ENCODE measurements at regions not wholly inside any gene's neighbourhood (a gene's known extent, or its start where the extent isn't known, plus 50 kb on each side); places are given as distances from the start of the nearest gene placed in this dataset.
"Not testable (repeated sequence)": the region's sequence is repeated elsewhere in the genome, so short reads cannot be mapped to it uniquely, and the experiment has no call there.

DNA sequence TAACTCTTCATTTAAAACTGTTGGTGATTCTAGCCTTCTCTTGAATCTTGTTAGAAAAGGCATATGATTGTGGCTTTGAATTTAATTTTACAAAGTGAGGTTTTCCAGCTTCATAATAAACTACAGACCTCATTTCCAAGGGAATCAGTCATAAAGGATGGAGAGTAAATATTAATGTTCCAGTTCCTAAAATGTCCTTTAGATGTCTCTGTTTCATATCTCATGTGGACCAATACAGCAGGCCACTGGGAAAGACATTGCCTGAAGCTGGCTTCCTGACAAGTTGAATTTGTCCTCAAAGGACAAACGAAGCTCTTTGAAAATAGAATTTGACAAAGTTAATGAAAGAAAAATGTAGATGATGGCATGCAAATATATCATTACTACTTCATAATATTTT, 125.4 kb downstream of the ZNF330 start:
- DNase-seq (ENCODE audit: low spot score), result peak; percentile 76

DNA sequence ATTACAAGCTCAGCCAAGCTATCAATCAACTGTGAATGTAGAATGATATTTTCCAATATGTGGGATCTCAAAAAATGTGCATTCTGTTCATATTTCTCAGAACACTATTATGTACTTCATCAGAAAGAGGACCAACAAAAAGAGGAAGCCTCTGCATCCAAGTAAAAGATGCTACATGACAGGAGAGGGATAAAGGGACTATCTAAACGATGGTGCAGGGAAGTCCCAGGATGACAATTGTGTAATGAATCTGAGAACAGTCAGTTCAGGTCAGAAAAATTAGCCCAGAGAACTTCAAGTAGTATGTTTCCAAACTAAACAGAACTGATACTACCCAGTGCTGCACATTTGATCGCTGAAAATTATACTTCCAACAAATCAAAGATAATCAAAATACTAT, 127.0 kb downstream of the ZNF330 start:
- DNase-seq (ENCODE audit: low spot score), result no peak

DNA sequence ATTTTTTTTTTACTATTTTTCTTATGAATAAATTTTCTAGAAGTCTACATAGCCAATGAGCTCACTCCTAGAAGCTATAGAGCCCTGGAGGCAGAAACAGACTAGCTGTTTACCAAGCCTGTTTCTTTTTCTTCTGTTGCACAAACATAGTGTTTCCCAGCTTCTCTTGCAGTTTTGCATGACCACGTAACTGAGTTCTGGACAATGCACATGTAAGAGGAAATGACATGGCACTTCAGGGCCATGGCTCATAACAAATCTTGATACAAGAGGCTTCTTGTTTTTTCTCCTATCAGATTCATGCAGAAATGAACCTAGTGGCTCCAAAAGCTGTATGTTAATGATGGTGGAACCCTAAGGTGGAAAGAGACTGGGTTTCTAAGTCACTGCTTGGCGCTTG, 127.4 kb downstream of the ZNF330 start:
- DNase-seq (ENCODE audit: low spot score), result no peak

DNA sequence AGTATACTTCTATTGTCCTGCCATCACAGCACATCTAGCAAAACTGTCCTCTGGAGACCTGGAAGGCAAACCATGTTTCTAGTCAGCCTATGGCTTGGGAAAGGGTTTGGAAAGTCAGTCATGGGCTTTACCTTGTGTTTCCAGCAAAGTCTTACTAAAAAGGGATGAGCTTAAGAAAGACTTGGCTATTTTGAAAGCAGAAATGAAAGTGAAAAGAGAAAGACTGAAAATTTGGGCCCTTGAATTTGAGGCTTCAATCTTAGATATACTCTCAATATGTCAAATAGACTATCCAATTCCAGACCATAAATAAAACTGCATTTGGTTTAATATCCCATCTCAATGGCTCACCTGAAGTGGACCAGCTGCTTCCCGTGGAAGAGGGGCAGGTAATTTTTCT, 127.9 kb downstream of the ZNF330 start:
- no peak for DNase-seq (ENCODE audit: low spot score)

DNA sequence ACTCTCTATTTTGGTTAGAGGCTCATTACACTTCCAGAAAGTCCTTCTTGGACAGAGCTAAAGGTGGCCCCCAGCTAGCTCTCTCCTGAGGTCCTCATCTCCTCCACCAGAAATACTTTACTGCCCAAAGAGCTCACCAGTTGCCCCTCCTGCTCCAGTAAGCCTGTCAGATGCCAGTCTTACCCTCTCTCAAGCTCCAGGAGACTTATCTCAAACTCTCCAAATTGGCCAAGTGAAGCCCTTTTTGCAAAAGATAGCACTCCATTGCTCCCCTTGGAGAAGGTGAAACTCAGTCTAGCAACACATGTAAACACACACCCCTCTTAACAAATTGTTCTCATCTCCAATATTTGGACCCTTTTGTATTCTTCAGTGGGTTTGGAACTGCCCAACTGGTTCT, 128.5 kb downstream of the ZNF330 start:
- DNase-seq (ENCODE audit: low spot score), result no peak

DNA sequence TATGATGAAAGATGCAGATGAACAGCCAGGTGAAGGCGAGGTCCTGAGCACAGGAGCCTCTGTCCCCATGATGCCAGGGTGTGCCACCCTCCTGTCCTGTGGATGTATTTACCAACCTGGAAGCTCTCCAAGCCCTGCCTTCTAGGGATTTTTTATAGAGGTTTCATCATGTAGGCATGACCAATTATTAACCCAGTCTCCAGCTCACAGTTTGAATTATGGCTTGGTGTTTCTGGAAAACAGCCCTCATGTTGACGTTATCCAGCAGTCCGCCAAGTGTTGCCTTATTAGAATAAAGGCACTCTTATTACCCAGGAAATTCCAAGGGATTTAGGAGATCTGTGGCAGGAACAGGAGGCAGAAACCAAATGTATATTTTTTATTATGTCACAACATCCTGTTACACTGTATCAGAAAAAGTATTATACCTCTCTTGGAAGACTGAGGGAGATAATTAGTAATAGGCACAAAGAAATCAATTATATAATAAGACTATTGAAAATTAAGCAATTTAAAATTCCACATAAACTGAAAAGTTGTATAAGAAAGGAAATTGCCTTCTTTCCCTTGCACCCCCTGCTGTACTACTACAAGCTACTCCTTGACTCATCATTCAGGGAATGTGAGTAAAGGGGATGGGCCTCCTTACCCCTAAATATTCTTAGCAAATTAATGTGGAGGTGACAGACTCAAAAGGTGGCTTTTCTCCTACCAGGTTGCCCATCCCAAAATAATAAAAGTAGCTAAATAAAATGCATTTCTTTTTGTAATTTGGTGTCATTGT, 129.6 kb downstream of the ZNF330 start:
- no peak for DNase-seq (ENCODE audit: low spot score)

DNA sequence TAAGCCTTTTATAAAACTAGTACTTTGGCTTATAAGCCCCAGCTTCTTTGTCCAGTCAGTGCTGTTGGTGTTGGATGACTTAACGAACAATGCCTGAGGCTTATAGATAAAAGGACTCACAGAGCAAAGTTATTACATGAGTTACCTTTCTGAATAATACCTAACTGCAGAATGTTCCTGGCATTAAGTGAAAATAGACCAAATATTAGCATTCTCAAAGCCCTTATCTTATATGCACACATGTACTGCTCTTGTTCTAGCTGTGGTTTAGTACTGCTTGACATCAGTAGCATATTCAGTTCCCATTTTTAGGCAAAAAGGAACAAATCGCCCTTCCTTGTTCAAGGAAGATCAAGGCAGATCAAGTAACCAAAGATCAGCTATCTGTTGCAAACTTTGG, 131.6 kb downstream of the ZNF330 start:
- DNase-seq (ENCODE audit: low spot score), result no peak

DNA sequence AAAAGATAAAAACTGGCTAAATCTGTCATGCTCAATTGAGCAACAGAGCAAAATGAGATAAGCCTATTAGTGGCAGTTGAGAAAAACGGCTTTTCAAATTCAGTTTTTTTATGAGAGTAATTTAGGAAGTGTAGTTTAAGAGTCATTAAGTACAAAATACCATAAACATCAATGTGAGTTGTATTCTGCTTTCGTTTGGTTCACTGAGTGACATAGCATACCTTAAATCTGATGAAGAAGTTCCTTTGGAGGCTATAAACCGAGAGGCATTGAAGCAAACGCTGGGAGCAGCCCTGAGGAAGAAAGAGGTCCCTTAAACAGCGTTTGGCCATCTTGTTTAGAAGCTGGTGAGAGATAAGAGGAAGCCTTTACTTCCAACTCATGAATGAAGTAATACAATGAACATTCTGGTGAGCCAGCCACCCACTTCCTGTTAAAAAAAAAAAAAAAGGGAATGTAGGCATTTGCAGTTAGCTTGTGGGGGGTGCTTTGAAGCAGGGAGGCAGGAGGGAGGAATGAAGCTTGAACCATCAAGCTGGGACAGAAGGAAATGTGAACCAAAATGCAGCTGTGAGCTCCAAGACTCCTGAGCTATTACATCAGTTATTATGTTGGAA, 132.3 kb downstream of the ZNF330 start:
- DNase-seq (ENCODE audit: low spot score), result no peak

DNA sequence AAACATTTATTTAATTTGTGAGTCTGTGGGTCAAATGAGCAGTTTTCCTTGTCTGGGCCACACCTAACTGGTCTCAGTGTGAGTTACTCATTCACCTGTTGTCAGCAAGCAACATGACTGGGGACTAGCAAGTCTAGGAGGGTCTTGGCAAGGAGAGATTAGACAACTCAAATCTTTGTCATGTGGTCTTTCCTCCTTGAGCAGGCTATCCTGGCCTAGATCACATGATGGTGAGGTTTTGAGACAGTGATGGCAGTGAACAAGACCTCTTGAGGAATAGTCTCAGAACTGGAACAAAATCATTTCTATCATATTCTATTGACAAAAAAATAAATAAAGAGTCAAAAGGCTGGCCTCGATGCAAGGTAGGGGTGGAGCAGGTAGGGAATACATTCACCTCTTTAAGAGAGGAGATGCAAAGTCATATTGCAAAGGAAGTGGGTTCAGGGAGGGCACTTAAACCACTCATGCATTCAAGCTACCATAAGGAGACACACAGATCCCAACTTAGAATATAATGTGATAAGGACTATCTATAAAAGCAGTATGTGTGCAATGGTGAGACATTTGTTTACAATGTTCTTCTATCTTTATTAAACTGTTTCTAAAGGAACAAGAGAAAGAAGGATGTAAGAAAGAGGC, 135.7 kb downstream of the ZNF330 start:
- DNase-seq (ENCODE audit: low spot score), result no peak

DNA sequence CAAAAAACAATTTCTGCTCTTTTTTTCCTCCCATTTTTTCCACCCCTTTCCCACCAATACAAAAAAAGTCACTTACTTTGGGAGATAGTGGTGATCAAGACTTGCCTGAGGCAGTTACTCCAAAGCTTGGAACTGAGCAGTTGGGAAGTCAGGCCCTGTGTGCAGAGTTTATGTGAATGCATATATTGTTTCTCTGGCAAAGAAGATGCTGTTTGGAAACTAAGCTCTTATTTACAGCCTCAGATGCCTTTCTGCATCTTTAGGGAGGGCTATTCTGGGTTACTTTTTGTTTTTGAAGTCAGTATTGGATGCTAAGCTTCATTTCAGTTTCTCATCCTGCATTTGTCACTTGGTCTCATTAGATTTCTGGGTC, 136.3 kb downstream of the ZNF330 start:
- no peak for DNase-seq (ENCODE audit: low spot score)

DNA sequence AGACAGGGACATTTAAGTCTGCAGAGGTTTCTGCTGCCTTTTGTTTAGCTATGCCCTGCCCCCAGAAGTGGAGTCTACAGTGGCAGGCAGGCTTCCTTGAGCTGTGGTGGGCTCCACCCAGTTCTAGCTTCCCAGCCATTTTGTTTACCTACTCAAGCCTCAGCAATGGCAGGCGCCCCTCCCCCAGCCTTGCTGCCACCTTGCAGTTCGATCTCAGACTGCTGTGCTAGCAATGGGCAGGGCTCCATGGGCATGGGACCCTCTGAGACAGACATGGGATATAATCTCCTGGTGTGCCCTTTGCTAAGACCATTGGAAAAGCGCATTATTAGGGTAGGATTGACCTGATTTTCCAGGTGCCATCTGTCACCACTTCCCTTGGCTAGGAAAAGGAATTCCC, 147.5 kb downstream of the ZNF330 start:
- not testable (repeated sequence) for DNase-seq (ENCODE audit: low spot score)

DNA sequence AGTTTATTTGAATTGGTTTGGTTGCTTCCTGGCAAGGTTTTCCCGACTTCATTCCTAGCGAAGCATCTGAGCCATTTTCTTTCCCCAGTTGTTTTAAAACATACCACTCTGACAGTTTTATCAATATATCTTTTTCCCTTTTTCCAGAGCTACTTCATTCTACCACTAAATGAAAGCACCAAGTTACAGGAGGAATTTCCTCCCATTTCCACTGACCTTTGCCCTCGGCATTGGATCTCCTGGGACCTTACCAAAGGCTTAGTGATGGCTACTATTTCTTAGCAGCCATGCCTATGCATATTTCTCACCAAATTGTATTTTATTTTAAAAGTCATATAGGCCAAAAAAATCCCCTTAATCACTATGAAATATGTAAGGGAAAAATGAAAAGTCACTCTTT, 150.5 kb downstream of the ZNF330 start:
- DNase-seq (ENCODE audit: low spot score), result no peak

DNA sequence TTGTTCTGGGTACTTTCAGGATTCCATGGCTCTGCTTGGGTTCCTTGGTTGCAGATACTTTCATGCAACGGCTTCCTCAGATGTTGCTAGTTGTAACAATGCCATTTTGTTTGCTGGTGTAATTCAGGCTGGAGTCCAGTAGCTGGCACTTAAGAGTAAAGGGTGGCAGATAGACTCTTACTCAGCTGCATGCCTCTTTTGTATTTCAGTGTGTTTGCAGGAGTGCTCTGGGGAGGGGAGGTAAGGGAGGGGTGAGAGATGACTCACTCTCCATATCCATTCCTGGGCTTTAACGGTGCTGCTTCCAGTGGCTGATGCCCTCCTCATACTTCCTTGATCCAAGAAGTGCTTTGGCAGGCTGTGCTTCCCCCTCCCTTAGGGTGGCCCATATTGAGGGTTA, 155.2 kb downstream of the ZNF330 start:
- DNase-seq (ENCODE audit: low spot score), result no peak

DNA sequence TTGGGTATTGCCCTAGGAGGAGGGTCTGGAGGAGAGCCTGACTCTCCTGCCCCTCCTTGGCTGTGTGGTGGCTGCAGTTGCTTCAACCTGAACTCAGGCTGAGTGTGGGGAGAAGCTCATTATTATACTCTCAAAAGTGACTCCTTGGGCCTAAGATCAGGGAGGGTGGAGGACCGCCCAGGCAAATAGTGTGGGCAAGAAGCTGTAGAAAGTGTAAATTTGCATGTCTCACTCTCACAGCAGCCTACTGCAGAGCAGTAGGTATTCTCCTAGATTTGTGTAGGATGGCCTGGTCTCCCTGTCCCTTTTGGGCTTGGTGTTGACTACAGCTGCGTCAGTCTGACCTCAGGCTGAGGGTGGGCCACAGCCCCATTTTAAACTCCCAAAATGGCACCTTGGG, 156.1 kb downstream of the ZNF330 start:
- DNase-seq (ENCODE audit: low spot score), result no peak

DNA sequence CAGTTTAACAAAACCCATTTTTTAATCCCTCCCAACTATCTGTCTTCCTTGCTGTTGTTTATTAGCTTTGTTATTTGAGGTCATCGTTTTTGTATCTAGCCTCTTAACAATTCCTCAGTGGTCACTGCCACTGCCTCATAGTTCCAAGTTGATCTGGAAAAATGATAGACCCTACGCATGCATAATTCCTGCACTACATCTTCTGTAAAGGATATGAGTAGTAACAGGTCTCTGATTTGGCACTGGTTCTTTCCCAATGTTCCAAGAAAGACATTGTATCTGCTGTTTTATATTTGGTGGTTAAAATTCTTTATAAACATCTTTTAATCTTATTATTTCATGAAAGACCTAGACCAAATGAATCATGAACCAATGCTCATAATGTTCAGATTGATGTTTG, 166.6 kb downstream of the ZNF330 start:
- DNase-seq (ENCODE audit: low spot score), result no peak

DNA sequence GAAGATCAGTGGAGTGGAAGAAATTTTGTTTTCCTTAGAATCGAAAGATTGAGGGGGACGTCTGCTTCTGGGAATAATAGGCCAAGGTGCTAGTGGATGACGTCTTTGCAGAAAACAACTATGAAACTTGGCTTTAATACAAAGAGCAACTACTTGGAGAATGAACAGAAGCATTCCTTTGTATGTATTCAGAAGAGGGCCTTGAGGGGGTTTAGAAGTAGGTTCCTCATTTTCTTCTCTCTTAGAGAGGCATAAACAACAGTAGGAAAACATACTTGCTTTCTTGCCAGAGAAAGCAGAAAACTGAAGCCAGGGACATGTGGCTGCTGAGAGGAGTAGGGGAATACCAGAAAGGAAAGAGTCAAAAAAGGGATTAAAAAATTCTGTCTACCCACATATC, 167.8 kb downstream of the ZNF330 start:
- no peak for DNase-seq (ENCODE audit: low spot score)

DNA sequence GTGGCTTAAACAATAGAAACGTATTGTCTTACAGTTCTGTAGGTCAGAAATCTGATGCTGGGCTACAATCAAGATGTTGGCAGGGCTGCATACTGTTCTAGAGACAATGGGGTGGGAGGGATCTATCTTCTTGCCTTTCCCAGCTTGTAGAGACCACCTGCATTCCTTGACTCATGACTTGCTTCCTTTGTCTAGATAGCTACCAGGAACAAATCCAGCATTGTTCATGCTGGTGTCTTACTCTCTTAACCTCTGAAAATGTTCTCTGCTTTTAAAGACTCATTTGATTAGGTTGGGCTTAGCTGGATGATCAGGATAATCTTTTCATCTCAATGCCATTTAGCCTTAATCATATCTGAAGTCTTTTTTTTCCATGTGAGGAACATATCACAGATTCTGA, 169.0 kb downstream of the ZNF330 start:
- no peak for DNase-seq (ENCODE audit: low spot score)

DNA sequence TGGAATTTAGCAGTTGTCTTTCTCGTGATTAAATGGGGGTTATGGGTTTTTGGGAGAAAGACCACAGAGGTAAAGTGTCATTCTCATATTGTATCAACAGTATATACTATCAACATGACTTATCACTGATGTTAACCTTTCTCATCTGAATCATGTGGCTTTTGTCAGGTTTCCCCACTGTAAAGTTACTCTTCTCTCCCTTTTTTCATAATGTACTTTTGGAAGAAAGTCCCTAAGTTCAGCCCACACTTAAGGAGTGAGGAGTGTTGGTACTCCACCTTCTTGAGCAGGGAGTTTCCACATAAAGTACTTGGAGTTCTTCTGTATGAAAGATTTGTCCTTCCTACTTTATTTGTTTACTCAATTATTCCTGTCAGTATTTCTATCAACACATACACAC, 169.9 kb downstream of the ZNF330 start:
- DNase-seq (ENCODE audit: low spot score), result no peak

DNA sequence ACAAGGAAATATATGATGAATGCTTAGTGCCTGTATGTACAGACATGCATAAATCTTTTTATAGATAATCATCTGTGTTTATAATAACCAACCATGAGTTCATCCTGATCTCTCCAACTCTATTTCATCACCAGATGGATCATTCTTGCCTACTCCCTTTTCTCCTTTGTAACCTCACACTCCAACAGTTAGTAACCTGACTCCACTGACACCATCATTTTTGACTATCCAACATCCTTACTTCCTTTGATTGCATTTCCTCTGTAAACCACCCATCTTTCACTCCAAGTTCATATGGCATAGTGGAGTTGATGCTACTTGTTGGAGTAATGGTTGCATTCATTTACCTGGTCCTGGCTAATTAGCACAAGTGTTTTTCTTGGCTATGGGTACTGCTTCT, 170.6 kb downstream of the ZNF330 start:
- no peak for DNase-seq (ENCODE audit: low spot score)

DNA sequence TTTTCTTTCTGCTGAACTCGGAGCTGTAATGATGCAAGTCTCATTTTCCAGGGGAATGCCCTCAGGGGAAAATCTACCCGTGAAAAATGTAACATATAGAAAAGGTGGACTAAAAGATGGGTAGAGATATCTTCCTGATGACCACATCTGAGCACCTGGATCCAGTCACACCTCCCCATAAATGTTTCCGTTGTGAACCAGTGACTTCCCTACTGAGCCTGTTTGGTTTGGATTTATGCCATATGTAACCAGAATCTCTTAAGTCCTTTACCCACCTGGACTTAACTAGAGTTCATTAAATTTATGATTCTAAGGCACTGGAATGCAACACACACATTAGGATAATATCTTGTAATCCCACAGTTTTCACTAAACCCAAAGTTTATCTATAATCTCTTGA, 171.1 kb downstream of the ZNF330 start:
- no peak for DNase-seq (ENCODE audit: low spot score)

DNA sequence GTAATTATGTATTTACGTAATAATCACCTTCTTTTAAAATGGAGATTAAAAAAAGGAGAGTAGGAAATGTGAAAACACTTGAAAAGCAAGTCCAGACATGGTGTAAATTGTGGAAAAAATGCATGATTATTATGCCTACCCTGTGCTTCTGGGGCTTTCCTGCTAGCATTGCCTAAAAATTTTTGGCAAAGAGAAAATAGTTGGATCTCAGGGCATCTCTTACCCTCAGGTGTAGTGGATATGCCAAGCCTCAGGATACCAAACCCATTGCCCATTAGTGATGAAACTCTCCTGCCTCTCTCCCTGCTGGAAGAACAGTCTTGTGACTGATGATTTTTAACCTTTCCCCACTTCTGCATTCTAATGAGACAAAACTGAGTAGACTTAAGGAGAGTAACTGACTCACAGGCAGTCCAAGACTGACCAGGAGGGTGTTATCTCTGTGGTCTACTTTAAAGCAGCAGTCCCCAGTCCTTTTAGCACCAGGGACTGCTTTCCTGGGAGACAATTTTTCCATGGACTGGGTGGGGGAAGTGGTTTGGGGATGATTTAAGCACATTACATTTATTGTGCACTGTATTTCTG, 174.6 kb downstream of the ZNF330 start:
- DNase-seq (ENCODE audit: low spot score), result no peak

DNA sequence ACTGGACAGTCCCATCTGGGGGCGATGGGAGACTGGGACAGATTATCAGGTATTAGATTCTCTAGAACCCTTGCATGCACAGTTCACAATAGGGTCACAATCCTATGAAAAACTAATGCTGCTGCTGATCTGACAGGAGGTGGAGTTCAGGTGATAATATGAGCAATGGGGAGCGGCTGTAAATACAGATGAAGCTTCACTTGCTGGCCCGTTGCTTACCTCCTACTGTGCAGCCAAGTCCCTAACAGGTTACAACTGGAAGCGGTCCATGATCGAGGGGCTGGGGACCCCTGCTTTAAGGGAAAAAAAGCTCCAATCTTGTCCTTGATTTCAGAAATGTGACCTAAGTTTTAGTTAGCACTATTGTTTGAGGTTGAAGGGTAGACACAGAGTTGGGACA, 175.2 kb downstream of the ZNF330 start:
- DNase-seq (ENCODE audit: low spot score), result no peak

DNA sequence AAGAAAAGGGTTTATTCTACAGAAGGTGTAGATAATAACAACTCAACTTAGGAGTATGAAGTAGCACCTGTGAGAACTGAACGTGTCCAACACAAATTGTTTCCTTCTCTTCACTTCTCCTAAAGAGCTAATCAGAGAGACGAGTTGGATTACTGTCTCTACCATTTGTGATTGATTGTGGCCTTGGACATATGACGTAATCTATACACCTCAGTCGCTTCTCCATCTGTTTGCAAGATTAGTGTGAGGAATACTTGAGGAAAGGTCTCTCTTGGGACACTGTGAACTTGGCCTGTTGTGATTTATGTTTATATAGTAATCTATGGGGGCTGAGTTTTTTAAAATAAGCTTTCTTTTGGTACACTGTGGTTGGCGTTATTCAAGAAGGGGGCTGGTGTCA, 182.0 kb downstream of the ZNF330 start:
- DNase-seq (ENCODE audit: low spot score), result no peak

Measured in Ammon's horn (tissue), 1 donor.